SK-MEL-5 (cell line): ENCODE measurements at regions not wholly inside any gene's neighbourhood (a gene's known extent, or its start where the extent isn't known, plus 50 kb on each side); places are given as distances from the start of the nearest gene placed in this dataset.

Source experiments
- DNase-seq: peaks from one replicate; pipeline ENCODE4 v3.0.0-alpha.2; 2016; ENCODE audit warnings: low read depth, low spot score
- in situ Hi-C: cut with HindIII; loops from 2 replicates; pipeline ENCODE4 v1.10.0; 2016; ENCODE audit warnings: low sequenced_read_pairs, high pct_unique_total_duplicates, low pct_unique_long_range_greater_than_20kb

DNA sequence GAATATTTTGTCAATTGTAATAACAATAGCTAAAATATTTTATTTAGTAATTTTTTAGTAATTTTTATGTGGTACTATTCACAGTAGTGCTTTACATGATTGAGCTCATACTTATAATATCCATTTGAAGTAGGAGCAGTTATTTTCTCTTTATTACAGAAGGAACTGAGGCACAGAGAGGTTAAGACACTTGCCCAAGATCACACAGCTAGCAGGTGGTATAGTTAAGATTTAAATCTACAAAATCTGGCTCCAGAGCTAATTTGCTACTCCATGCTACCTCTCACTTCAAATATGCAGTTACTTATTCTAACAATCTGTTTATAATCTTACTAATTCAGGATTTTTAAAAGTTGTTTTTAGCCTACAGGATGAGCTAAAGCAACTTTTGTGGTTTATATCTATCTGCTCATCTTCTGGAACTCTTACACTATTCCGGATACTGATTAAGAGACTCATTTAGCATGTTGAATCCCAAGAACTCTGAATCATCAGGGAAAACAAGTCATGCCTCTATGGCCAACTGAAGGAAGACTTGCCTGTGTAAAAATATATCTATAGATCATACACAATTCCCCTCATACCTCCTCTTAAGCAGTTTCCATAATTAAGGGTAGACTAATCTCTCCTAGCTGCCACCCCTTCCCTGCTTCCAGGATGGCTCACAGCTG lies 324.2 kb downstream of the UBE3D start:
- in situ Hi-C loops, result no loop called here
- no peak for DNase-seq

DNA sequence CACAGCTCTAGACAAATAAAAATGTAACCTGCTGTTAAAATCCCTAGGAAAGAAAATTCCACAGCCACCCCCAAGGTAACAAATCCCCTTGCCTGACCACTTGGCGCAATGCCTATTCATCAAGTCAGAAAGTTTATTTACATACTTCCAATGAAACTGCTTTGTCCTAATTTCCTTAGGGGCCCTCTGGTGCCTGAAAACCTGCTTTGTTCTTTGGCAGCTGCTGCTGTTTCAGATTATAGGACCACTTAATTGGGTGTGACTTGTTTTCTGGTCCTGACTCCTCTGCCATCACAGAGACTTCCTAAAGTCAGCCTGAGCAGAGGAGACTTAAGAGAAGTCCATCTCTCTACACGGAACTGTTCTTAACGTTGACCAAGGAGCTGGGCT lies 323.6 kb downstream of the UBE3D start:
- DNase-seq, result no peak
- in situ Hi-C loops, result no loop called here

DNA sequence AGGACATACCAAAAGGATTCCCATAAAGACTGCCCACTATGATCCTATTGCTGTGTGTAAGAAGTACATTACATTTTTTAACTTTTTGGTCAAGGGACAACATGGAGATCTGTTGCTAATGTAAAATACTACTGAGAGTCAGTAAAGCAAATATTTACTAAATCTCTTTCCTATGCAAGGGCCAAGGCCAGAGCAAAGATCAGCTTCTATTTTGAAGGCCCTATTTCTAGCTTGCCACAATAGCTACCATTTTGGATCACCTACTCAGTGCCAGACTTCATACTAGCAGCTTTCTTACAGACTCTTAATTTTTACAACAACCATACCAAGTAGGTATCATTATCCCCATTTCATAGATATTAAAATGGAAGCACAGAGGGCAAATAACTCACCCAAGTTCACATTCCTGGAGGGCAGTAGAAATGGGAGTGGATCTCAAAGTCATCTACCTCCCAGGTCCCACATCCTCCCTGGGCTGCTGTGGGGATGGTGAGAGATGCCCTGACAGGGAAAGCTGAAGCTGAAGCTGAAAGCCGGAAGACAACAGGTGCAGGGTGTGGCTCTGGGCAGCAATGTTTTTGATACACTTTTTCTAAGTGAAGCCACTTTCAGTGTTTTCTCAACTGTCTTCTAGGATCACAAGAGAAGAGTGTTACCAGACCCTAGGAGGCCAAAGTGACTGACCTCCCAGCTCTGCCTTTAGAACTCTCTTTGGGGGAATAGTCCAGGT lies 321.2 kb downstream of the UBE3D start:
- DNase-seq, result no peak
- in situ Hi-C loops, result no loop called here

DNA sequence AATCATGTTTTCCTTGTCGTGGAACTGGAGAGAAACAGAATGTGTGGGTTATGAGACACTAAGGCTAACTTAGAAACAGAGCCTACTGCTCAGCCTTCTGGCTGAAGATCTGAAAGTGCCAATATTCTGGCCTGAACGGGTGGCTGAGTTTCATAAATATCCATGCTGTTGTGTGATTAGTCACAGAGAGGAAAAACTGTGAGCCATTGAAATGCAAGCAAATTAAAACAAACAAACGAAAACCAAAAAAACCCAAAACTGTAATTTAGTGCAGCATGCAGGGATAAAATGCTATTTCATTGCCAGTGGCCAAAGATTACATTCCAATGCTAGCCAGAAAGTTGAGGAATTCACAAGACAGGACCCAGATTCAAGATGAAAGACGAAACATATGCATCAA lies 315.1 kb downstream of the UBE3D start:
- in situ Hi-C loops, result no loop called here
- no peak for DNase-seq

DNA sequence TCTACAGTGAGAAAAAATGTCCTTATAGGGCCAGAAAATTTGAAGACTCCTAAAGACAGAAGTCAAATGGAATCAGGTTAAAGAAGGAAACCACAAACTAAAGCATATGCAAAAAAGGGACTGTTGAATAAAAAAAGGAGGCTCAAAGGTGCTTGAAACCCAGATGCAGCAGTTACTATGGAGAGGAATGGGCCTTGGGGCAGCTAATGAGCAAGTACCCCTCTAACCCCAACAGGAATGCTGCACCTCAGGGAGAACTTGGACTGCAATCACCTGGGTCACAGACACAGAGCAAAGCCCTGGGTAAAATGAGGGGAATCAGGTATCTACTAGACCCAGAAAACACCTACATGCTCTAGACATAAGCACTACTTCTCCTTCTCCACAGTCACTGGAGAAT lies 313.9 kb downstream of the UBE3D start:
- no peak for DNase-seq
- in situ Hi-C loops, result no loop called here

DNA sequence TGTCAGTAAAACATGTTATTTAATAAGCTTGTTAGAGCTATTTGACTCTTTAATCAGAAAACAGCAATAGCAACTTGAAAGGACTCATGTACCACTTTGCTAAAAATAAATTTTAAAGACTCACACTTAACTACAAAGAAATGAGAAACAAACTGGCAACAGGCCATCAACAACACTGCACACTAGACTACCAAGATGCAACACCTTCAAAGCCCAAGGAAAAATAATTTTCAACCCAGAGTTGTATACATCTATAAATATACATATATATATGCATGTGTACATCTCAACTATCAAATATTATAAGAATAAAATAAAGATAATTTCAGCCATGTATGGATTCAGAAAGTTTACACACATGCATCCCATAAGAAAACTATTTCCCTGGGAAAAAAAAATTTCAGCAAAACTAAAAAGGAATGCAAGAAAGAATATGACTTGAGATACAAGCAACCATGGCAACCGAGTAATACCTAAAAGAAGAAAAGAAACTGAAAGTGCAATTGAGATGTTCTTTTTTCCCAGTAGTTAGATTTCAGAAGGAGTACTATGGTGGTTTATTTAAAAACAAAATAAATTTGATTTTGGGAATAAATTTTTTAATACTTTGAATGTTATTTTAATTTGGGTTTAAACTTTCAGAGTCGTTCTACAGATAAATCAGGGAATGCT lies 303.8 kb downstream of the UBE3D start:
- in situ Hi-C loops, result no loop called here
- DNase-seq, result no peak

DNA sequence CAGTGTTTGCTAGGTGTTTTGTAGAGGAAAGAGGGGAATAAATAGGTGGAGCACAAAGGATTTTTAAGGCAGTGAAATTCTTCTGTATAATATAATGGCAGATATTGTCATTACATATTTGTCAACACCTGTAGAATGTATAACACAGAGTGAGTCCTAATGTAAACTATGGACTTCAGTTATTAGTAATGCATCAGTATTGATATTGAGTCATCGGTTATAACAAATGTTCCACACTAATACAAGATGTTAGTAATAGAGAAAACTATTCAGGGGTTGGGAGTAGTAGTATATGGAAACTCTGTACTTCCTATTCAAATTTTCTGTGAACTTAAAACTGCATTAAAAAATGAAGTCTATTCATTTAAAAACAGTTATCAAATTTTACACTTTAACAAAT lies 299.2 kb downstream of the UBE3D start:
- DNase-seq, result no peak
- in situ Hi-C loops, result no loop called here

DNA sequence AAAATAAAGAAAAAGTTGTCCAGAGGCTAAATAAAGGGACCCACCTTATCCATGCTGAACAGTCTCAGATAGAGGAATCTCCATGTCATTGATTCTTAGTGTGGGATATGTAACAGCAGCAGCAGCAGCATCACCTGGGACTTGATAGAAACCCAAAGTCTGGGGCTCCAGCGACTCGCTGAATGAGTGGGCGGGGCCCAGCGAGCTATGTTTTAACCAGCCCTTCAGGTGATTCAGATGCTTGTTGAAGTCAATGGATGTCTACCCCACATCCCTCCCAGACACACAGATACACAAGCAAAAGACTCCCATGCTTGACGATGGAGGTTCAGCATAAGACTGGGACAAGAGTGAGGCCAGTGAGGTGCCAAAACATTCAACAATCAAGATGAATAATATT lies 298.6 kb downstream of the UBE3D start:
- DNase-seq, result no peak
- in situ Hi-C loops, result no loop called here

DNA sequence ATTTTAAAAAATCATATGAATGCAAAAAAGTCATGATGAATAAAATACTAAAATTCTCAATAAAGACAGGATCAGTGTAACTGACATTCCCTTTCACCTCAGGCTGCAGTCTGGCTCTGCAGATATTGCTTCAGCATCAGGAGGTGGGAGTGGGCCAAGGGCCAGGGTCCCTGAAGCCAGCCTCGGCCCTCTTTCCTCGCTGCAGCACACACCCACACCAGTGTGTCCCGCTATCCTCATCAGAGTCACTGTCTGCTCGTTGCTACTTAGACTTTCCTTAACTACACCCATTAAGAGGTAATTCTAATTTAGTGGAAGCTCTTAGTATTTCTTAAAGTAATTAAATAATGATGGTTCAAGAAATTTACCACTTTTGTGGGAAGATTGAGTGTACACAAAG lies 298.2 kb downstream of the UBE3D start:
- in situ Hi-C loops, result no loop called here
- DNase-seq, result no peak

DNA sequence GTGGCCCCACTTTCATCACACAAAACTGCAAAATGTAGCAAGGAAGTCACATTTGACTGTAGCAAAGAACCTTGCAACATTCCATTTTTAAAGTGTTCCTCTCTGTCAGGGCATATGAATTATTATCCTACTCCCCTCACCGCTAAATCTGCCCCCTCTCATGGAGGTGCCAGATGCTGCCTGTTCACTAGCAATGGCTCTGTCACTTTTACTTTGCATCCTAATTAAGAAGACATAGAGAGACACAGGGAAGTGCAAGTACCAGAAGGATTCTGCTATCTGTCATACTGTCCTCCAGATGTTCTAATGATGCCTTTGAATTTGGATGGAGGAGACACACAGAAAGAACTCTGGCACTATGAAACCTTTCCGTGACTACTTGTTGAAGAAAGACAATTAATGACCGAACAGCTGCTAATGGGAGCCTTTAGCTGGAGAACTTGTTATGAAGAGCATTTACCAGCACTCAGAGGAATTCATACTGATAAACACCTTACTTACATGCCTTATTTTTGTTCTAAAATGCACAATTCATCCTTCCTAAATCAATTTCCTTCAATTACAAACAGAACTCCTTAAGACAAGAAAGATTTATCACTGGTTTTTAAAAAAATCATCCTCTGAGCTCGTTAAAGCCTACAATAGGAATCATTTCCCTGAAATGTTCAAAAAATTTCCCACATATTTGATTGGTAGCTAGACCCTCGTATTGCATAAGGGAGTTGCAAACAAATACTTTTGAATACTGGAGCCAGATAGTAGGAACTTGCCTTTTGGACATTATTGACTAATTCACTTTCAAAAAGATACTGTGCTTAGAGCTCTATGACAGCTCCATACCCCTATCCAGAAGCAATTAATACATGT lies 292.6 kb downstream of the UBE3D start:
- in situ Hi-C loops, result no loop called here
- DNase-seq, result no peak

DNA sequence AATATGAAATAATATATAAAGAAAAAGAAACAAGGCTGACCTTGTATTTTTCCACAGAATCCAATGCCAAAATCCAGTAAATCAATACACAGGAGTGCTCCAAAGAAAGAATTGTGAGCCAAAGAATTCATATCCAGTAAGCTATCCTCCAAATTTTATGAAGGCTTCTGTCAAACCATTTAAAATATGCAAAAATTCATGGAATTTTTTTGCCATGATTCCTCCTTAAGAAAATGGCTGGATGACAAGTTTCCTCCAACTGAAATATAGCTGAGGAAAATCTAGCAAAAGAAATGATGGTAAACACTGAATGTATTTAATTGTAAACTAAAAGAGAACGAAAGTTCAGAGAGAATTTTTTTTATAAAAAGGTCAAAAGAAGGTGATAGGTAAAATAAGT lies 290.3 kb downstream of the UBE3D start:
- DNase-seq, result no peak
- in situ Hi-C loops, result no loop called here

DNA sequence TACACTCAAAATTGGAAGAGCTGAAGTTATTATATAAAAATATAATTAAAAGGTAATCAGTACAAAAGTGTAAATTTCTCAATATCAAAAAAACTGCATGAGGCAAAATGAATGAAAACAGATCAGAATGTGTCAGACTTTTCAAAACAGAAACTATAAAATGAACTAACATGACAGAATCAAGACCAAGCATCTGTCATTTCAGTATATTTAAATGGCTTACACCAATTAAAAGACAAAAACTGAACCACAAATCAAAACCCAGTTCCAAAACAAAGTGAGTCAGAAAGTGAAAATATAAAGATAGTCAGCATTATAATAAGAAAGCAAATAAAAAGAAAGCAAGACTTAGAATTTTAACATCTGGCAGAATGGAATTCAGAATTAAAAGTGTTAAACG lies 289.7 kb downstream of the UBE3D start:
- in situ Hi-C loops, result no loop called here
- no peak for DNase-seq

DNA sequence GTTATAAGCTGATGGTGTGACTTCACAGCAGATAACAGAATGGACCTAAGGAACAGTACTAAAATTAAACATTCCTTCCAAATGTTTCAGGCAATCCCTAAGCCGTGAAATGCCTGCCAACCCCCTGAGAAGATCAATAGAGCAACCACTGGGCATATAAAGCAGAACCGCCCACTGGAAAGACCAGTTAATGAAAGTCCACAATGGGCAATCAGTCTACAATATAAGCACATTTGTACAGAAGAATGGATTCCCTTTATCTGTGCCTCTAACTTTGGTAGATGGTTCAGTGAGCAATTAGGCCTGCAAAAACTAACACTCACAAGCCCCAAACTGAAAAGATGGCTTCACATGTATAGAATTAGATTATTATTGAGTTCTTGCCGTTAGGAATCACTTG lies 286.6 kb downstream of the UBE3D start:
- in situ Hi-C loops, result no loop called here
- no peak for DNase-seq

DNA sequence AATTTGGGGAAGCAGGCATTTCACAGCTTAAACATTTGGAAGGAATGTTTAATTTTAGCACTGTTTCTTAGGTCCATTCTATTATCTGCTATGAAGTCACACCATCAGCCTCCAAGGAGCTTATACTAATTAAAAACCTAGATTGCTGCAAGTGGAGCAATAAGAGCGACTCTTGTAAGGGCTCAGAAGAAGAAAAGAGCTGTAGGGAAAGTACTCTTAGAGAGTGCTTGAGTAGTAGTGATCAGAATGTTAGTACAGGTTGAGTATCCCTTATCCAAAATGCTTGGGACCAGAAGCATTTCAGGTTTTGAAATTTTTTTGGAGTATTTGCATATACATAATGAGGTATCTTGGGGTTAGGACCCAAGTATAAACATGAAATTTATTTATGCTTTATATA lies 285.3 kb downstream of the UBE3D start:
- in situ Hi-C loops, result no loop called here
- no peak for DNase-seq

DNA sequence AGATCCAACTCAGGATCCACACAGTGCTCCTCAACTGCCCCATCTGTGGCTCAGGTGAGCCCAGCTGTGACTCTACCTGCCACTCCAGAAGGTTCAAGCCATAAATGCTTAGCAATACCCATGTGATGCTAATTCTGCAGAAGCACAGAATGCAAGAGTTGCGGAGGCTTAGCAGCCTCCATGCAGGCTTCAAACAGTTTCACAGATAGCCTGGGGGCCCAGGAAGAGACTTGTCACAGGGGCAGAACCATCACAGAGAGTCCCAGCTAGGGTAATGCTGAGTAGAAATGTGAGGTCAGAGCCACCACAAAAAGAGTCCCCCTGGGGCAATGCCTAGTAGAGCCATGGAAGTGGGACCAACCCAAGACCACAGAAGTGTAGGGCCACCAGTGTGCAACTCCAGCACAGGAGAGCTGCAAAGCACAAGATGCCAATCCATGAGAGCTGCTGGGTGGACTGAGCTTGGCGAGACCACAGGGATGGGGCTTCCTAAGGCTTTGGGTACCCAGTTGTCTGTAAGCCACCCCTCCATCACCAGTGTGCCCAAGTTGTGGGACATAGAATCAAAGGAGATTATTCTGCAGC lies 283.9 kb downstream of the UBE3D start:
- in situ Hi-C loops, result no loop called here
- no peak for DNase-seq

DNA sequence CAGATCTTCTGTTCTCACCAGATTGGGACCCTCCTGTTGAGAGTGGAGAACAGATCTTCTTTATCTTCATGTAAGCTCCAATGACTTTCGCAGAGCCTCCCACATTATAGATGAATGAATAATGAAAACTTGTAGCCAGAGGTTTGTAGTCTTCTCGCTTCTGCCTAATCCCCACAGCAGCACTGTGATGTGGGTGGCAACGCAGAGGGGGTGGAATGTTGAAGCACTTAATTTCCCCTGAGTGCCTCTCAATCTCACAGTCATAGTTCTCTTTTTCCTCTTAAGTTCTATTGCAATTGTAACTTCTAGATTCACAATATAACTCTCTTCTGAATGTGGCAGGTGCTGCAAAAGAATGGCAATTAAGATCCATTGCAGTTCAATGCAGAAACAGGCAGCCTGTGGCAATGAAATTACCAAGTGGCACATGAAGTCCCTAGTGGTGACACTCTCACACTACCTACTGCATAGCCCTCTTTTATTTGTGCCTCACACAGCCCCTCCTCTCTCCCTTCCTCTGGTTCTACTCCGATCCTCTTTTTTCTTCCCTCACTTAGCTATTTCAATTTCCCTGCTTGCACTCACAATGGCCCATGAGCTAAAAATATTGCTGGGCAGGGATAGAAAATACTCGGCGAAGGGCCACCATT lies 281.9 kb downstream of the UBE3D start:
- DNase-seq, result peak; percentile 8
- in situ Hi-C loops, result no loop called here

DNA sequence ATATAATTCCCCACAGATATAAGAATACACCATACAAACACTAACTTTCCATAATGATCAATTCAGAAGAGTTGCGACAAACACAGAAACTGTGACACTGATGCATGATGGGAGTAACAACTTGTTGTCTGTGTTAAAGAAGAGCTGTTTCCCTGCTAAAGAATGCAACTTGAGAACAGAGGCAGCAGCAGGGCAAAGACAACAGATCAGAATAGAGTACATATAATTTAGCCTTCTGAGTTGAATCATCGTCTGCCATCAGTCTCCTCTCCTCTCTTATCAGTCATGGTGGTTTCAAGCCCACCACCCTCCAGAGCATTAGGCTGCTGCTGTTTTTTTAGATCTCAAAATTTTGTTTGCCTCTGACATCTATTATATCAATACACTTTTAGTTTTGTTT lies 280.4 kb downstream of the UBE3D start:
- in situ Hi-C loops, result no loop called here
- DNase-seq, result no peak
